IMR-90 (cell line): ENCODE measurements at regions not wholly inside any gene's neighbourhood (a gene's known extent, or its start where the extent isn't known, plus 50 kb on each side); places are given as distances from the start of the nearest gene placed in this dataset.

Experiments
- ATAC-seq: fragments of 200-7000 bp; cut with Tn5 transposase; 2 replicates; pipeline ENCODE4 v1.9.1; 2020; ENCODE audit warnings: low read depth, mild to moderate bottlenecking, moderate library complexity
- BruUV-seq: library from RNA; stranded (reverse); fragments of 400-500 nt; replicated peaks from 2 replicates; lab custom pipeline; 2021; lab: Mats Ljungman, UMichigan
- CTCF ChIA-PET: fragments of 300-600 bp; formaldehyde crosslinking; extraction: SDS; loops from one replicate; lab custom pipeline; 2021; ENCODE audit warnings: antibody characterized with exemption; lab: Yijun Ruan, JAX
- POLR2A ChIA-PET: fragments of 300-600 bp; sonication (Branson Sonifier 250); formaldehyde crosslinking; loops from one replicate; lab custom pipeline; 2022; ENCODE audit warnings: antibody characterized with exemption; ENCODE audit not compliant: unreplicated experiment; lab: Charles Lee
- DNase-seq: peaks from one replicate; pipeline ENCODE4 v3.0.0; 2013
- H2AFZ ChIP-seq: replicated peaks from 2 replicates; pipeline ENCODE3; 2013; ENCODE audit warnings: low read length, mild to moderate bottlenecking; ENCODE audit not compliant: poor library complexity
- H2AK5ac ChIP-seq: 2 replicates; pipeline ENCODE4 v1.6.1; 2013; ENCODE audit warnings: low read depth, low read length, inconsistent platforms
- H2AK9ac ChIP-seq: replicated peaks from 2 replicates; pipeline ENCODE3; 2013; ENCODE audit warnings: mild to moderate bottlenecking, low read depth, low read length, moderate library complexity; ENCODE audit not compliant: poor library complexity
- H2BK120ac ChIP-seq: 2 replicates; pipeline ENCODE4 v1.6.1; 2013; ENCODE audit warnings: low read depth, low read length, inconsistent platforms
- H2BK15ac ChIP-seq: 3 replicates; pipeline ENCODE4 v1.6.1; 2013; ENCODE audit warnings: low read depth, low read length, inconsistent platforms
- H2BK20ac ChIP-seq: 2 replicates; pipeline ENCODE4 v1.6.1; 2013; ENCODE audit warnings: low read depth, mild to moderate bottlenecking, inconsistent platforms, low read length, moderate library complexity
- H2BK5ac ChIP-seq: 2 replicates; pipeline ENCODE4 v1.6.1; 2013; ENCODE audit warnings: mild to moderate bottlenecking, low read depth, low read length, inconsistent platforms; ENCODE audit not compliant: poor library complexity, severe bottlenecking
- H3K14ac ChIP-seq: replicated peaks from 2 replicates; pipeline ENCODE4 v1.6.1; 2013; ENCODE audit warnings: low read depth, low read length, inconsistent platforms
- H3K18ac ChIP-seq: 2 replicates; pipeline ENCODE4 v1.6.1; 2013; ENCODE audit warnings: low read depth, low read length, control low read depth
- H3K23ac ChIP-seq: 2 replicates; pipeline ENCODE4 v1.6.1; 2013; ENCODE audit warnings: low read depth, low read length, inconsistent platforms
- H3K27ac ChIP-seq: 2 replicates; pipeline ENCODE4 v1.5.1; 2013; ENCODE audit warnings: mild to moderate bottlenecking, control low read depth, low read length; ENCODE audit not compliant: insufficient read depth
- H3K27me3 ChIP-seq: 2 replicates; pipeline ENCODE4 v1.6.1; 2013; ENCODE audit warnings: low read length; ENCODE audit not compliant: control insufficient read depth, insufficient read depth
- H3K36me3 ChIP-seq: 2 replicates; pipeline ENCODE4 v1.6.1; 2013; ENCODE audit warnings: low read length, mixed read lengths; ENCODE audit not compliant: control insufficient read depth, insufficient read depth
- H3K4ac ChIP-seq: 2 replicates; pipeline ENCODE4 v1.6.1; 2013; ENCODE audit warnings: low read depth, low read length, inconsistent platforms
- H3K4me1 ChIP-seq: 2 replicates; pipeline ENCODE4 v1.6.1; 2013; ENCODE audit warnings: low read length, mixed read lengths; ENCODE audit not compliant: control insufficient read depth, insufficient read depth
- H3K4me2 ChIP-seq: 2 replicates; pipeline ENCODE4 v1.6.1; 2013; ENCODE audit warnings: low read depth, mild to moderate bottlenecking, control low read depth, low read length, moderate library complexity
- H3K4me3 ChIP-seq: 2 replicates; pipeline ENCODE4 v1.5.1; 2013; ENCODE audit warnings: low read depth, mild to moderate bottlenecking, control low read depth, low read length, moderate library complexity; ENCODE audit not compliant: insufficient read depth
- H3K56ac ChIP-seq: 2 replicates; pipeline ENCODE4 v1.6.1; 2013; ENCODE audit warnings: low read length, inconsistent platforms; ENCODE audit not compliant: insufficient read depth; ENCODE audit errors: extremely low read depth
- H3K79me1 ChIP-seq, 2 experiments: 2 replicates each; pipeline ENCODE4 v1.6.1; 2013; ENCODE audit warnings: low read length in 2 of 2, inconsistent platforms in 1 of 2, low read depth in 1 of 2
- H3K9ac ChIP-seq: 2 replicates; pipeline ENCODE4 v1.6.1; 2013; ENCODE audit warnings: low read depth, low read length, control low read depth
- H3K9me1 ChIP-seq: 2 replicates; pipeline ENCODE4 v1.6.1; 2013; ENCODE audit warnings: low read length, inconsistent platforms; ENCODE audit not compliant: insufficient read depth
- H3K9me3 ChIP-seq: 2 replicates; pipeline ENCODE4 v1.6.1; 2013; ENCODE audit warnings: low read length; ENCODE audit not compliant: control insufficient read depth, insufficient read depth
- H4K20me1 ChIP-seq: 2 replicates; pipeline ENCODE4 v1.6.1; 2013; ENCODE audit warnings: low read length, inconsistent platforms; ENCODE audit not compliant: insufficient read depth
- H4K5ac ChIP-seq: 2 replicates; pipeline ENCODE4 v1.6.1; 2013; ENCODE audit warnings: mild to moderate bottlenecking, low read depth, low read length, control low read depth
- H4K8ac ChIP-seq, 2 experiments: 2 replicates each; pipeline ENCODE4 v1.6.1; 2013; ENCODE audit warnings: low read depth in 2 of 2, low read length in 2 of 2, control low read depth in 1 of 2, inconsistent platforms in 1 of 2
- H4K91ac ChIP-seq: 2 replicates; pipeline ENCODE4 v1.6.1; 2013; ENCODE audit warnings: low read depth, low read length, inconsistent platforms; ENCODE audit not compliant: insufficient read depth
- BHLHE40 ChIP-seq: fragments of 150-350 bp; IDR thresholded peaks from 2 replicates; pipeline ENCODE4 v1.6.1; 2016; ENCODE audit warnings: mild to moderate bottlenecking, low read depth, low read length
- CEBPB ChIP-seq: IDR thresholded peaks from 2 replicates; pipeline ENCODE4 v1.6.1; 2012; ENCODE audit warnings: low read depth, low read length, improper control_type of control experiment
- CHD1 ChIP-seq: IDR thresholded peaks from 2 replicates; pipeline ENCODE4 v1.6.1; 2012; ENCODE audit warnings: low read depth, low read length, improper control_type of control experiment
- FOS ChIP-seq: fragments of 150-350 bp; IDR thresholded peaks from 2 replicates; pipeline ENCODE4 v1.6.1; 2016; ENCODE audit warnings: low read depth, low read length
- MAFK ChIP-seq: IDR thresholded peaks from 2 replicates; pipeline ENCODE4 v1.6.1; 2012; ENCODE audit warnings: low read depth, low read length, improper control_type of control experiment
- MAZ ChIP-seq: IDR thresholded peaks from 2 replicates; pipeline ENCODE4 v1.6.1; 2012; ENCODE audit warnings: low read depth, mild to moderate bottlenecking, low read length, improper control_type of control experiment, moderate library complexity, borderline replicate concordance
- MXI1 ChIP-seq: IDR thresholded peaks from 2 replicates; pipeline ENCODE4 v1.6.1; 2012; ENCODE audit warnings: low read depth, mild to moderate bottlenecking, low read length, moderate library complexity, borderline replicate concordance
- POLR2A ChIP-seq: IDR thresholded peaks from 2 replicates; pipeline ENCODE4 v1.6.1; 2012; ENCODE audit warnings: mild to moderate bottlenecking, low read depth, low read length
- RAD21 ChIP-seq: IDR thresholded peaks from 2 replicates; pipeline ENCODE4 v1.6.1; 2012; ENCODE audit warnings: low read length, improper control_type of control experiment
- RCOR1 ChIP-seq: IDR thresholded peaks from 2 replicates; pipeline ENCODE4 v1.6.1; 2012; ENCODE audit warnings: mild to moderate bottlenecking, low read length, improper control_type of control experiment; ENCODE audit not compliant: insufficient replicate concordance
- RFX5 ChIP-seq: IDR thresholded peaks from 2 replicates; pipeline ENCODE4 v1.8.0; 2012; ENCODE audit warnings: low read depth, mild to moderate bottlenecking, low read length, moderate library complexity
- SMC3 ChIP-seq: fragments of 150-350 bp; IDR thresholded peaks from 2 replicates; pipeline ENCODE4 v1.6.1; 2016; ENCODE audit warnings: low read depth, mild to moderate bottlenecking, antibody characterized with exemption, low read length, moderate library complexity
- WGBS, 2 experiments: methylation state at CpG; one replicate each; pipeline versions ENCODE4 v1.1.5 to v1.1.7; 2013; ENCODE audit warnings: missing lambda C conversion rate in 2 of 2; ENCODE audit not compliant: insufficient read length in 1 of 2; ENCODE audit errors: extremely low coverage in 2 of 2; 5-methylcytosine and 5-hydroxymethylcytosine counted together
- dilution Hi-C: fragments of 300-500 bp; cut with HindIII; formaldehyde crosslinking; loops from one replicate; pipeline ENCODE4 v1.14.3; 2018; ENCODE audit warnings: low sequenced_read_pairs; ENCODE audit not compliant: unreplicated experiment
- in situ Hi-C: fragments of 300-500 bp; cut with MboI; formaldehyde crosslinking; loops from 3 replicates; pipeline ENCODE4 v1.14.3; 2019; ENCODE audit warnings: low sequenced_read_pairs, inconsistent platforms, mixed read lengths
- intact Hi-C: fragments of 100-400 bp; cut with micrococcal nuclease; formaldehyde crosslinking; loops from 2 replicates; pipeline ENCODE4 v1.10.0; 2022
- TF ChIP-seq, protein P1 (sequence below): fragments of 150-350 bp; IDR thresholded peaks from 2 replicates; pipeline ENCODE4 v1.6.1; 2016; ENCODE audit warnings: low read depth, mild to moderate bottlenecking, low read length, moderate library complexity, borderline replicate concordance
- TF ChIP-seq, protein P2 (sequence below): fragments of 150-350 bp; IDR thresholded peaks from 2 replicates; pipeline ENCODE4 v1.6.1; 2017; ENCODE audit warnings: mild to moderate bottlenecking, antibody characterized with exemption, low read length, low read depth

DNA sequence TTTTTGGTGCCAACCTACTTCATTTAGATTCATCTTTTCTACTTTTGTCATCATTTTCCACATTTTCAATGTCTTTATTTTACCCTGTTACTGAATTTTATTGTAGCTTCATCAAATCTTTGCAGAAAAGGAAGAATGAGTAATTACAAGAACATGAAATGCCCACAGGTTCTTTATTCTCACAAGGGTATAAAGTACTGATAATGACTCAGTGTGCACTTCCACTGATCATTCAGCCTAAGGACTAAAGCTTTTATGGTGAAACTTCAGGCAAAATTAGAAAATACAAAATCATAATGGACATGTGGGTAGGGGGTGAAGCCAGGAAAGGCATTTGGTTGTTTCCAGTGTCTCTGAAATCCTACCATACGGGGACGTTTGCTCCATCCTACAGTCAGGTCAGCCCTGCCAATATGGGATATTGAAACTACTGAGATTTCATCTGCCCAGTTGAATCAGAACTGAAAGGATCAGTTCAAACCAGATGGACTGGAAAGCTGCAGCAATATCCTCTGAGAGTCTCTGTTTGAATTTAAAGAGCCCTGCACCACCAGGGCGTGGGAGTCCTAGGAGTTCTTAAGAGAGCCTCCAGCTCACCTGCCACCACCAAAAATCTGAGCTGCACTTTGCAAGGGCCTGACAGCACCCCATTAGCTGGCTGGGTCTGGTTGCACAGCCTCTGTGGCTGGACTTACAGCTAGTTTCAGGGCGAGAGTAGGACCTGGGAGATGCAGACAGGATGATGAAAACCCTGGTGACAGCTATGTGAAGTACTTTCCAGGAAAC lies 390.4 kb downstream of the CMPK2 start:
- Histone ChIP-seq H3K14ac (no peak overlapping the region), H4K8ac (no peak overlapping the region), H4K20me1 (no peaks in the 10 kb centered on the region), H3K23ac (no peak overlapping the region), H3K9me3 (0 out of 2 replicates have a peak, but pooled peaks cover 1% of the 10 kb centered on the region), H2AFZ (no peak overlapping the region), H3K9ac (no peak overlapping the region), H4K91ac (no peak overlapping the region), H3K56ac (no peak overlapping the region), H3K27ac (no peak overlapping the region), H3K4me3 (no peak overlapping the region), H3K4me1 (no peaks in the 10 kb centered on the region), H3K79me1 (no peaks in the 10 kb centered on the region), H3K18ac (no peak overlapping the region), H3K4ac (no peak overlapping the region), H2AK5ac (no peak overlapping the region), H3K9me1 (no peaks in the 10 kb centered on the region), H4K5ac (no peak overlapping the region), H2AK9ac (no peak overlapping the region), H3K36me3 (no peaks in the 10 kb centered on the region), H2BK20ac (no peak overlapping the region), H2BK15ac (no peak overlapping the region), H3K4me2 (no peak overlapping the region), H2BK120ac (no peak overlapping the region), H3K27me3 (no peaks in the 10 kb centered on the region), H2BK5ac (no peak overlapping the region)
- intact Hi-C loops: no loop called here
- BruUV-seq: no TSS peak
- dilution Hi-C loops: no loop called here
- ATAC-seq (no peak), DNase-seq (no peak)
- in situ Hi-C loops: no loop called here
- TF ChIP-seq MXI1: no peak
- no peak for TF ChIP-seq RAD21
- no peak for TF ChIP-seq POLR2A
- no peak for TF ChIP-seq RCOR1
- TF ChIP-seq FOS: no peak
- TF ChIP-seq MAFK: no peak
- TF ChIP-seq, protein P1, sequence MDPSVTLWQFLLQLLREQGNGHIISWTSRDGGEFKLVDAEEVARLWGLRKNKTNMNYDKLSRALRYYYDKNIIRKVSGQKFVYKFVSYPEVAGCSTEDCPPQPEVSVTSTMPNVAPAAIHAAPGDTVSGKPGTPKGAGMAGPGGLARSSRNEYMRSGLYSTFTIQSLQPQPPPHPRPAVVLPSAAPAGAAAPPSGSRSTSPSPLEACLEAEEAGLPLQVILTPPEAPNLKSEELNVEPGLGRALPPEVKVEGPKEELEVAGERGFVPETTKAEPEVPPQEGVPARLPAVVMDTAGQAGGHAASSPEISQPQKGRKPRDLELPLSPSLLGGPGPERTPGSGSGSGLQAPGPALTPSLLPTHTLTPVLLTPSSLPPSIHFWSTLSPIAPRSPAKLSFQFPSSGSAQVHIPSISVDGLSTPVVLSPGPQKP: no peak
- TF ChIP-seq CHD1: no peak
- TF ChIP-seq BHLHE40: no peak
- TF ChIP-seq MAZ: no peak
- TF ChIP-seq SMC3: no peak
- TF ChIP-seq, protein P2, sequence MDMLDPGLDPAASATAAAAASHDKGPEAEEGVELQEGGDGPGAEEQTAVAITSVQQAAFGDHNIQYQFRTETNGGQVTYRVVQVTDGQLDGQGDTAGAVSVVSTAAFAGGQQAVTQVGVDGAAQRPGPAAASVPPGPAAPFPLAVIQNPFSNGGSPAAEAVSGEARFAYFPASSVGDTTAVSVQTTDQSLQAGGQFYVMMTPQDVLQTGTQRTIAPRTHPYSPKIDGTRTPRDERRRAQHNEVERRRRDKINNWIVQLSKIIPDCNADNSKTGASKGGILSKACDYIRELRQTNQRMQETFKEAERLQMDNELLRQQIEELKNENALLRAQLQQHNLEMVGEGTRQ: no peak
- no peak for TF ChIP-seq CEBPB
- TF ChIP-seq RFX5: no peak
- WGBS, 2 experiments: 60% methylated on average over 2 of the region's 4 CpGs; no CpG with 5 or more reads in 1 of the 2 experiments
- ChIA-PET POLR2A (no interaction called here), CTCF (interaction anchor here (1.0 kb wide), 1 partner anchor 13 kb away, joined by 3 read pairs; no protein-coding TSS in a partner anchor)
